ENCODE measurements at regions not wholly inside any gene's neighbourhood (a gene's known extent, or its start where the extent isn't known, plus 50 kb on each side); places are given as distances from the start of the nearest gene placed in this dataset.
A peak's percentile ranks its signal among the peaks of the same experiment; 100 is the strongest.

GRCh38 chr5:97338729-97339128, 155.7 kb upstream of the RIOK2 start:
- no peaks in the 10 kb centered on the region for H3K27me3 ChIP-seq (ENCODE audit: control insufficient read depth, insufficient read depth, low read length)
- H3K4me3 ChIP-seq (ENCODE audit: low read depth, low read length) = no peak overlapping the region
- FAIRE-seq (no peak), DNase-seq (ENCODE audit: low read depth) (no peak)
- H3K36me3 ChIP-seq (ENCODE audit: control insufficient read depth, insufficient read depth, low read length) = no peaks in the 10 kb centered on the region
- TF ChIP-seq CTCF (IDR thresholded peaks at IDR 0.05; ENCODE audit: insufficient read depth, low read length, severe bottlenecking) = no peak

- TF ChIP-seq CTCF (IDR thresholded peaks at IDR 0.05; ENCODE audit: insufficient read depth, low read length, severe bottlenecking) = no peak
- DNase-seq (ENCODE audit: low read depth) = no peak
- FAIRE-seq = peak; percentile 18
- Histone ChIP-seq H3K36me3 (ENCODE audit: control insufficient read depth, insufficient read depth, low read length) (no peaks in the 10 kb centered on the region), H3K4me3 (ENCODE audit: low read depth, low read length) (no peak overlapping the region), H3K27me3 (ENCODE audit: control insufficient read depth, insufficient read depth, low read length) (no peaks in the 10 kb centered on the region)
These were observed 172.7 kb upstream of the RIOK2 start for GRCh38 chr5:97355775-97356174.

GRCh38 chr5:97363577-97363976, 180.5 kb upstream of the RIOK2 start:
- FAIRE-seq = no peak
- Histone ChIP-seq H3K27me3 (ENCODE audit: control insufficient read depth, insufficient read depth, low read length) (no peaks in the 10 kb centered on the region), H3K4me3 (ENCODE audit: low read depth, low read length) (no peak overlapping the region), H3K36me3 (ENCODE audit: control insufficient read depth, insufficient read depth, low read length) (no peaks in the 10 kb centered on the region)
- no peak for DNase-seq (ENCODE audit: low read depth)
- TF ChIP-seq CTCF (IDR thresholded peaks at IDR 0.05; ENCODE audit: insufficient read depth, low read length, severe bottlenecking) = no peak

GRCh38 chr5:97364731-97365130, 181.7 kb upstream of the RIOK2 start:
- Histone ChIP-seq H3K4me3 (ENCODE audit: low read depth, low read length) (no peak overlapping the region), H3K36me3 (ENCODE audit: control insufficient read depth, insufficient read depth, low read length) (no peaks in the 10 kb centered on the region), H3K27me3 (ENCODE audit: control insufficient read depth, insufficient read depth, low read length) (no peaks in the 10 kb centered on the region)
- FAIRE-seq = no peak
- no peak for DNase-seq (ENCODE audit: low read depth)
- no peak for TF ChIP-seq CTCF (IDR thresholded peaks at IDR 0.05; ENCODE audit: insufficient read depth, low read length, severe bottlenecking)

- FAIRE-seq (no peak), DNase-seq (ENCODE audit: low read depth) (no peak)
- Histone ChIP-seq H3K27me3 (ENCODE audit: control insufficient read depth, insufficient read depth, low read length) (no peaks in the 10 kb centered on the region), H3K36me3 (ENCODE audit: control insufficient read depth, insufficient read depth, low read length) (no peaks in the 10 kb centered on the region), H3K4me3 (ENCODE audit: low read depth, low read length) (no peak overlapping the region)
- no peak for TF ChIP-seq CTCF (IDR thresholded peaks at IDR 0.05; ENCODE audit: insufficient read depth, low read length, severe bottlenecking)
These were observed 182.3 kb upstream of the RIOK2 start for GRCh38 chr5:97365163-97365845.

- DNase-seq (ENCODE audit: low read depth) (no peak), FAIRE-seq (no peak)
- no peak for TF ChIP-seq CTCF (IDR thresholded peaks at IDR 0.05; ENCODE audit: insufficient read depth, low read length, severe bottlenecking)
- Histone ChIP-seq H3K36me3 (ENCODE audit: control insufficient read depth, insufficient read depth, low read length) (no peaks in the 10 kb centered on the region), H3K27me3 (ENCODE audit: control insufficient read depth, insufficient read depth, low read length) (no peaks in the 10 kb centered on the region), H3K4me3 (ENCODE audit: low read depth, low read length) (no peak overlapping the region)
These were observed 182.9 kb upstream of the RIOK2 start for GRCh38 chr5:97365918-97366317.
